ENCODE measurements at regions not wholly inside any gene's neighbourhood (a gene's known extent, or its start where the extent isn't known, plus 50 kb on each side); places are given as distances from the start of the nearest gene placed in this dataset.

DNA sequence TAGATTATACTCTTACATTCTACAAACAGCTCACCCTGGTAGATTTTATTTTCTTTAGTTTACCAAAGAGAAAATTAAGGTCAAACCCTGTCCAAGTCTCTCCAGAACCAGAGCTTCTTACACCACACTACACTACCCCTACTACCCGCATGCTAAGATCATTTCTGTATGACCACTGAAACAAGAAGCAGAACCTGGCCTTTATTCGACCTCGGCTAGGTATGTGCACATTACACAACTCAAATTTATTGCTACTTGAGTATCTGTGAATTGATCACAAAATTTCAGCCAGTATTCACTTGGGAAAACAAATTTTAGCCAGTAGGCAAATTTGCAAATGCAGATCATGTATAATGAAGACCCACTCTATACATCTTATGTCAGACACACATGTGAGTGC lies 2437.0 kb downstream of the PCDH9 start:
- Mint-ChIP-seq H3K4me3 (no peak overlapping the region), H3K36me3 (ENCODE audit: low read depth) (no peaks in the 10 kb centered on the region), H3K9me3 (no peaks in the 10 kb centered on the region), H3K27me3 (ENCODE audit: insufficient read depth) (no peaks in the 10 kb centered on the region; the same call in 1 of the 2 replicates), H3K4me1 (ENCODE audit: low read depth) (no peaks in the 10 kb centered on the region), H3K27ac (no peak overlapping the region)
- DNase-seq, result no peak
- TF ChIP-seq, protein P1, sequence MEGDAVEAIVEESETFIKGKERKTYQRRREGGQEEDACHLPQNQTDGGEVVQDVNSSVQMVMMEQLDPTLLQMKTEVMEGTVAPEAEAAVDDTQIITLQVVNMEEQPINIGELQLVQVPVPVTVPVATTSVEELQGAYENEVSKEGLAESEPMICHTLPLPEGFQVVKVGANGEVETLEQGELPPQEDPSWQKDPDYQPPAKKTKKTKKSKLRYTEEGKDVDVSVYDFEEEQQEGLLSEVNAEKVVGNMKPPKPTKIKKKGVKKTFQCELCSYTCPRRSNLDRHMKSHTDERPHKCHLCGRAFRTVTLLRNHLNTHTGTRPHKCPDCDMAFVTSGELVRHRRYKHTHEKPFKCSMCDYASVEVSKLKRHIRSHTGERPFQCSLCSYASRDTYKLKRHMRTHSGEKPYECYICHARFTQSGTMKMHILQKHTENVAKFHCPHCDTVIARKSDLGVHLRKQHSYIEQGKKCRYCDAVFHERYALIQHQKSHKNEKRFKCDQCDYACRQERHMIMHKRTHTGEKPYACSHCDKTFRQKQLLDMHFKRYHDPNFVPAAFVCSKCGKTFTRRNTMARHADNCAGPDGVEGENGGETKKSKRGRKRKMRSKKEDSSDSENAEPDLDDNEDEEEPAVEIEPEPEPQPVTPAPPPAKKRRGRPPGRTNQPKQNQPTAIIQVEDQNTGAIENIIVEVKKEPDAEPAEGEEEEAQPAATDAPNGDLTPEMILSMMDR (IDR thresholded peaks at IDR 0.05), result no peak

DNA sequence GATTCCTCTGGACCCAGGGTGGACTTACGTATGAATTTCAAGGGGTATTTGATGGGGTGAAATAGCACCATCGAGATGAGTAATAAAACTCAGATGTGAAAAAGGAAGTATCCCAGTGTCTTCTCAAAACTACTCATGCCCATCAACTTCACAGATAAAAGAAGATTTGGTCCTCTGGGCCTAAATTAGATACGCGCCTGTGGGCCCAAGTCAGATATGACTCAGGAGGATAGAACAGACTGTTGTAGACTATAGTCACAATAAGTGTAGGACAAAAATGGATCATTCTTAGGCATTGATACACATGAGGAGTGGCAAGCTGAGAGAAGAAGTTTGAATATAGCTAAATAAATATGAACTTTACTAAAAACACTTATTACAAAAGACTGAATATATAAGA lies 2438.8 kb downstream of the PCDH9 start:
- Mint-ChIP-seq H3K27me3 (ENCODE audit: insufficient read depth) (no peaks in the 10 kb centered on the region; the same call in 1 of the 2 replicates), H3K36me3 (ENCODE audit: low read depth) (no peaks in the 10 kb centered on the region)

DNA sequence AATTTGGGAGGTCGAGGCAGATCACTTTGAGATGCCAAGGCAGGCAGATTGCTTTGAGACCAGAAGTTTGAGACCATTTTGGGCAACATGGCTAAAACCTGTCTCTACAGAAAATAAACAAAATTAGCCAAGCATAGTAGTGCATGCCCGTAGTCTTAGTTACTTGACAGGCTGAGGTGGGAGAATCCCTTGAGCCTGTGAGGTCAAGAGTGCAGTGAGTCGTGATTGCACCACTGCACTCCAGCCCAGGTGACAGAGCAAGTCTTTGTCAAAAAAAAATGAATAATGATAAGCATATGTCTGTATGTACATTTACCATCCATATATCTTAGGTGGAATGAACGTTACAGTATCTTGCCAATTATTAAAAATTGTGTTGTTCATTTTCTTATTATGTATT lies 2447.7 kb downstream of the PCDH9 start:
- Mint-ChIP-seq H3K27ac (no peak overlapping the region), H3K9me3 (no peaks in the 10 kb centered on the region), H3K4me3 (no peak overlapping the region), H3K36me3 (ENCODE audit: low read depth) (no peaks in the 10 kb centered on the region), H3K4me1 (ENCODE audit: low read depth) (peaks cover 13% of the 10 kb centered on the region), H3K27me3 (ENCODE audit: insufficient read depth) (no peaks in the 10 kb centered on the region; the same call in 1 of the 2 replicates)
- TF ChIP-seq, protein P1 (IDR thresholded peaks at IDR 0.05), result no peak
- no peak for DNase-seq

More for the DNA sequence above, 2438.8 kb downstream of the PCDH9 start:
- TF ChIP-seq, protein P1 (IDR thresholded peaks at IDR 0.05), result no peak
- no peaks in the 10 kb centered on the region for H3K4me1 Mint-ChIP-seq (ENCODE audit: low read depth)
- H3K4me3 Mint-ChIP-seq, result no peak overlapping the region
- H3K27ac Mint-ChIP-seq, result no peak overlapping the region
- no peaks in the 10 kb centered on the region for H3K9me3 Mint-ChIP-seq
- DNase-seq, result no peak

DNA sequence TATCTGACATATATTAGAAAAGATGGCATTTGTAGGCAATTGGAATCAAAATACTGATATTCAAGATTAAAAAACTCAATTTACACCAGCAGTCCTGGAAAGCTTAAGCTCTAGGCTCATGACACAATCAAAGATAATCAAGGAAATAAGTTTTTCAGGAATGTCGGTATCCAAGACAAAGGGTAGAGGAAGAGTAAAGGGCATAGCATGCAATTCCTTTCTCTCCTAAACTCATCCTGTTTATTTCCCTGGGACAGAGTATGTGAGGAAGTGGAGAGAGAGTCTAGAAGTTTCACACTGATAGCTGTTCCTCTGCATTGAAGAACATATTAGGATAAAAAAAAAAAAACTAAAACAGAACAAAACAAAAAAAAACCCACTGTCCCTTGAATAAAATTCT lies 2452.1 kb downstream of the PCDH9 start:
- Mint-ChIP-seq H3K4me1 (ENCODE audit: low read depth) (no peaks in the 10 kb centered on the region), H3K27me3 (ENCODE audit: insufficient read depth) (no peaks in the 10 kb centered on the region; the same call in 1 of the 2 replicates), H3K36me3 (ENCODE audit: low read depth) (no peaks in the 10 kb centered on the region), H3K9me3 (no peaks in the 10 kb centered on the region), H3K4me3 (no peak overlapping the region), H3K27ac (no peak overlapping the region)
- TF ChIP-seq, protein P1 (IDR thresholded peaks at IDR 0.05), result no peak
- DNase-seq, result no peak

DNA sequence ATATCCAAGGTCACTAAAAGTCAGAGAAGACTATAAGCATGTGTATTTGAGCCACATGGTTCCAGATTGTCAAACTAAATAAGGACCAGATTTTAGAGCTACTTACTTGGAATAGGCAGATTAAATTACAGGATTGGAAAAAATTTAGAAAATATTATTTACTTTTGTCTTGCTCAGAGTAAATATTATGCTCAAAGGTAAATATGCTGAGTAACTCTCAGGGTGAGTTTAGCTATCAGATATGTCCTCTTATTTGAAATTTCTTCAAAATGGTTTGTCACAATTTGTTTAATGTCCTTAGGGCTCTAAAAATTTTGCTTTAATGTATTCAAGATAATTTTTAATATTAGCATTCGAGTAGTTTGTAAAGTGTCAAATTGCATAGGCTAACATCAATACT lies 2455.2 kb downstream of the PCDH9 start:
- Mint-ChIP-seq H3K27me3 (ENCODE audit: insufficient read depth) (no peaks in the 10 kb centered on the region; the same call in 1 of the 2 replicates), H3K4me3 (no peak overlapping the region)

More for the DNA sequence above, 2455.2 kb downstream of the PCDH9 start:
- no peak overlapping the region for H3K27ac Mint-ChIP-seq
- no peaks in the 10 kb centered on the region for H3K36me3 Mint-ChIP-seq (ENCODE audit: low read depth)
- H3K9me3 Mint-ChIP-seq, result no peaks in the 10 kb centered on the region
- DNase-seq, result no peak
- H3K4me1 Mint-ChIP-seq (ENCODE audit: low read depth), result no peaks in the 10 kb centered on the region
- TF ChIP-seq, protein P1 (IDR thresholded peaks at IDR 0.05), result no peak
